ENCODE measurements at regions not wholly inside any gene's neighbourhood (a gene's known extent, or its start where the extent isn't known, plus 50 kb on each side); places are given as distances from the start of the nearest gene placed in this dataset.

GRCh38 chr3:24899373-24899772 is 404.7 kb upstream of the THRB start:
- DNase-seq (ENCODE audit: low read depth): no peak
- no peak overlapping the region for H3K4me3 ChIP-seq (ENCODE audit: control insufficient read depth, low read depth, low read length)
- no peak for TF ChIP-seq CTCF (conservative IDR thresholded peaks at IDR 0.05; ENCODE audit: control insufficient read depth, insufficient read depth, low read depth, low read length)

DNA sequence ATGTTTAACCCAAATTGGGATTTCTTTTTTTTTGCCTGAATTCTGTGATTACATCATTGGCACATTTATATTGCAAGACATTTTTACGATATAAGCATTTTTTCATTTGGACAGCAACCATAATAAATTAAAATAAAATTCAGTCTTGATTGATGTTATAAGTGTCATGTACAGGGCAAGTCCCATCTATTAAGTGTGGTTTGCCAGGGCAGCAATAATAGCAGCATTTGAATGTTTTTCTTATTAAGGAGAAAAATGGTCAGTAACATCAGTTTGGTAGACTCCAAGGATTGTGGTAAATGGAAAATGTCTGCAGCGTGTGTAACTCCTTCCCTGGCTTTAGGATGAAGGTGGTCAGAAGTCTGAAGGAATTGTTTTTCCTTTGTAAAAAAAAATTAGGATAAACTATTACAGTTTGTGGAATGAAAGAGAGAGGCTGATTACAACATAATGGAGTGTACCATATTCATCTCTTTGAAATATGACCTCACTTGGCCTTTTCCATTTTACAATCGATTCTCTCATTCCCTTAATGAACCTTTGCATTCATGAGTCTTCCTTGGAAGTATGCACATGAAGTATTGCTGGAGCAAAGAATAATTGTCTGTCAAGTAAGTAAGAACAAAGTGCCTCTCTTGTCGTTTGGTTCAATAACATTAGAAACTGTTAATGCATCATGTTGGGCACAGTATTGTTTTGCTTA is 405.4 kb upstream of the THRB start:
- no peak for DNase-seq (ENCODE audit: low read depth)
- no peak for TF ChIP-seq CTCF (conservative IDR thresholded peaks at IDR 0.05; ENCODE audit: control insufficient read depth, insufficient read depth, low read depth, low read length)
- no peak overlapping the region for H3K4me3 ChIP-seq (ENCODE audit: control insufficient read depth, low read depth, low read length)

DNA sequence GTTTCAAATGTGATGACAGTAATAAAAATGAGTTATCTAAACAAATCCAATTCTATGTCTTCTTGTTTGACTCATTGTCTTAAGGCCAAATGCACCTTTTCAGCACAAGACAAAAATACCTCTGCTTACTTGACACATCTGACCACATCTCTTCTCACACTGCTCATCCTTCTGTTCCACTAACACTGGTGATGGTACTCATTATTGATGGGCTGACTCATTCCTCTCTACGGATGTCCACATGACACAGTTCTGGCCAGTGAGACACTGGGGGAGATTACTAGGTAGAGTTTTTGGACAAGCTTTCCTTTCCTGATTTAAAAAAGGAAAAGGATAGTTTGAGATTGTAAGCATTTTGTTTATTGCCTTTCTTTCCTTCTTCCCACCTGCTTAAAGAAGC is 410.6 kb upstream of the THRB start:
- no peak overlapping the region for H3K4me3 ChIP-seq (ENCODE audit: control insufficient read depth, low read depth, low read length)

DNA sequence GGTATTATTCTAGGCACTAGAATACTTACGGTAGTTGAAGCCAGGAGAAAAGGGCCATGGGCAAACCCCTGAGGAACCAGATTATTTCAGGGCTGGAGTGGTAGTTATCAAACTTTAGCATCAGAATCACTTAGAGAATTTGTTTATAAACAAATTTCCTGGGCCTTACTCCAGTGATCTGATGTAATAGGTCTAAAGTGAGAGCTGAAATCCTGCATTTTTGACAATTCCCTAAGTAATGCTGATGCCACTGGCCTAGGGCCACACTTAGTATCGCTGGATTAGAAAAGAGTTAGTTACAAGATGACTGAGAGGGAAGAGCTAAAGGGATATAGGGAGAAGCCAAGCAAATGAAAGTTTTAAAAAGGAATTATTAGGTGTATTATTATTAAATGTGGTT is 412.5 kb upstream of the THRB start:
- no peak for DNase-seq (ENCODE audit: low read depth)
- no peak for TF ChIP-seq CTCF (conservative IDR thresholded peaks at IDR 0.05; ENCODE audit: control insufficient read depth, insufficient read depth, low read depth, low read length)
- no peak overlapping the region for H3K4me3 ChIP-seq (ENCODE audit: control insufficient read depth, low read depth, low read length)

More for the DNA sequence above, 410.6 kb upstream of the THRB start:
- TF ChIP-seq CTCF (conservative IDR thresholded peaks at IDR 0.05; ENCODE audit: control insufficient read depth, insufficient read depth, low read depth, low read length): no peak
- no peak for DNase-seq (ENCODE audit: low read depth)

DNA sequence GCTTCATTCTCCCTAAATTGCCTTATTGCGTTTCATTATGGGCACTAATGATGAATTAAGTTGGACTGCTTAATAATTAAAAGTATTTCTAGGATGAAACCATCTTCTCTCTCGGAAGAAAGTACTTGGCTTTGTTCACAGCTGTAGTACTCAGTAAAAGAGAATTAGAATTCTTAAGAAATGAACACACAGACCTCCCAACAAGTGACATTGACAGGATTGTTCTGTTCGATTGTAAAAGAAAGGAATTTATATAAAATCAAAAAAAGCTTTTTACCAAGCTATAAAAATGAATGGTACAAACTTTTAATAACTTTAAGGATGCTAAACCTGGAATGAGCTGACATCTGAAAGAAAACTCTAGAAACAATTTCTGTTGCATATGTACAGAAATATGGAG is 416.4 kb upstream of the THRB start:
- no peak for DNase-seq (ENCODE audit: low read depth)
- TF ChIP-seq CTCF (conservative IDR thresholded peaks at IDR 0.05; ENCODE audit: control insufficient read depth, insufficient read depth, low read depth, low read length): no peak

GRCh38 chr3:24915639-24916038 is 421.0 kb upstream of the THRB start:
- no peak for DNase-seq (ENCODE audit: low read depth)
- no peak for TF ChIP-seq CTCF (conservative IDR thresholded peaks at IDR 0.05; ENCODE audit: control insufficient read depth, insufficient read depth, low read depth, low read length)
- H3K4me3 ChIP-seq (ENCODE audit: control insufficient read depth, low read depth, low read length): no peak overlapping the region

More for the DNA sequence above, 416.4 kb upstream of the THRB start:
- no peak overlapping the region for H3K4me3 ChIP-seq (ENCODE audit: control insufficient read depth, low read depth, low read length)

DNA sequence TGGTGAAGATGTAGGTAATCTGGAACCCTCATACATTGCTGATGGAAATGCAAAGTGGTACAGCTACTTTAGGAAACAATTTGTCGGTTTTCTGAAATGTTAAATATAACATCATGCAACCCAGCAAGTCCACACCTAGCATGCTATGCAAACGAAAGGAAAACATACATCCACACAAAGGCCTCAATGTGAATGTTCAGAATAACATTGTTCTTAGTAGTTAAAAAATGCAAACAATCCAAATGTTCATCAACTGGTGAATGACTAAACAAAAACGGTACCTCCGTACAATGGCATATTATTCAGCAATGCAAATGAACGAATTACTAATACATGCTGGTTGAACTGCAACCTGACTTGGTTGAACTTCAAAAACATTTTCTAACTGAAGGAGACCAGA is 423.3 kb upstream of the THRB start:
- TF ChIP-seq CTCF (conservative IDR thresholded peaks at IDR 0.05; ENCODE audit: control insufficient read depth, insufficient read depth, low read depth, low read length): no peak
- DNase-seq (ENCODE audit: low read depth): no peak
- H3K4me3 ChIP-seq (ENCODE audit: control insufficient read depth, low read depth, low read length): no peak overlapping the region
